Activated CD4-positive, alpha-beta T cell treated with anti-CD3 and anti-CD28 coated beads, Interleukin-10, Interleukin-2, amounts not matched to agents 100 ng/mL and 50 ng/mL, durations not matched to agents 16 hours and 8 hours (primary cell): ENCODE measurements at regions not wholly inside any gene's neighbourhood (a gene's known extent, or its start where the extent isn't known, plus 50 kb on each side); places are given as distances from the start of the nearest gene placed in this dataset.

ENCODE experiments used
- DNase-seq: peaks from one replicate; pipeline ENCODE4 v3.0.0-alpha.2; 2020

GRCh38 chr4:176443646-176444409 is 124.1 kb downstream of the SPCS3 start:
- no peak for DNase-seq

- no peak for DNase-seq
Observed at GRCh38 chr4:176444741-176445140, 125.0 kb downstream of the SPCS3 start.

DNA sequence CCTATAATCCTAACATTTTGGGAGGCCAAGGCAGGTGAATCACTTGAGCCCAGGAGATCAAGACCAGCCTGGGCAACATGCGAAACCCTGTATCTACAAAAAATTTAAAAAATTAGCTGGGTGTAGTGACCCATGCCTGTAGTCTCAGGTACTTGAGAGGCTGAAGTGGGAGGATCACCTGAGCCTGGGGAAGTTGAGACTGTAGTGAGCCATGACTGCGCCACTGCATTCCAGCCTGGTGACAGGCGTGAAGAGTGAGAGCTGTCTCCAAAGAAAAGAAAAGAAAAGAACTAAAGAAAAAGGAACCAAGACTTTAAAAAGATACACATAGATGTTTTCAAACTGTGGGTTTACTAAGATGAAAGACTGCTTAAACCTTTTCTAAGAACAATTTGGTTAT is 129.0 kb downstream of the SPCS3 start:
- DNase-seq: no peak

DNA sequence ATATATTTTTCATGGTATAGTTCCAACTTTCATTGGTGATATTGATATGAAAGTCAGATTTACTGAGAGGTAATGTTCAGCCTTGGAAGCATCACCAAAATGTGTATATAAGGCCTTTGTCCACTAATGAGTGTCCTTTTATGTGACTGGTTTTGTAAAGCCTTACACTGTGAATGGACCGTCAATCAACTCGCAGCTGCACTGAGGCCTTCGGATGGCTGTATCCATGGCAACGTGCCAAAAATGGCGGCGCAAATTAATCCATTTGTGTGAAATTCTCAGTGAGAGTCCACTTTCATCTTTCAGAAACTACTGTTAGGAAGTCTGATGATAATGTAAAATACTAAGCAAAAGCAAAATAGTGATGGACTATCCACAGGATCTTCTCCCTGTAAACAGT is 131.7 kb downstream of the SPCS3 start:
- no peak for DNase-seq

DNA sequence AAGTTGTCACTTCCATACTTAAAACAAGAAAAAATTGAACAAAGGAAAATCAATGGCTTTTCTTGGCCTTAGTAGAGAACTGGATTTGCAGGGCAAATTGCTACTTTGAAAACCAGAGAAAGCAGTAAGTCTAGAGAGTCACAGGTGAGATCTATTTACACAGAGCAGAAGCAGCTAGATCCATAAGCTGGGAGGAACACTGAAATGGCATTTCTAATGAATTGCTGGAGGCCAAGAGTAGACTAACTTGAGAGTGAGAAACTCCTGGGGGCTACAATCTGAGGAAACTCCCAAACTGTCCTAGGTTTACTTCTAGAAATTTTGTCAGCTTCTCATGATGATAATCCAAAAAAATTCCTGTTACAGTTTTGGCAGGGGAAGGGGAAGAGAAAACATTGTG is 133.3 kb downstream of the SPCS3 start:
- DNase-seq: no peak

- DNase-seq: no peak
Observed at GRCh38 chr4:176453658-176454057, 133.9 kb downstream of the SPCS3 start.

DNA sequence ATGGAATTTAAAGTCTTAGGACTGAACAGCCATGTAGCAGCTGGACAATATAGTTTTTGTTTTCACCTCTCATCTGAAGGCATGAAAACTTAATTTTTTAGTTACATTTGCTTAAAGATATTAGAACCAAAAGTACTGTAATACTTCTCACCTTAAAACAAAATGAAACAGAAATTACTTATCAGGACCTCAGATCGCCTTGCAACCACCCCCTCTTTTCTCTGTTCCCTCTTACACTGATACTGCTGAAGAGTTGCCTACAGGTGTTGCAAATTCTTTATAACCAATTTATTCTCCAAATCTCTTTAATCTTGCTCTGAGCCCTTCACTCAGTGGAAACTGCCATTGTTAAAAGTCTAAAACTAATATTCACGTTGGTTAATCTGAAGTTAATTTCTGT is 145.0 kb downstream of the SPCS3 start:
- no peak for DNase-seq

DNA sequence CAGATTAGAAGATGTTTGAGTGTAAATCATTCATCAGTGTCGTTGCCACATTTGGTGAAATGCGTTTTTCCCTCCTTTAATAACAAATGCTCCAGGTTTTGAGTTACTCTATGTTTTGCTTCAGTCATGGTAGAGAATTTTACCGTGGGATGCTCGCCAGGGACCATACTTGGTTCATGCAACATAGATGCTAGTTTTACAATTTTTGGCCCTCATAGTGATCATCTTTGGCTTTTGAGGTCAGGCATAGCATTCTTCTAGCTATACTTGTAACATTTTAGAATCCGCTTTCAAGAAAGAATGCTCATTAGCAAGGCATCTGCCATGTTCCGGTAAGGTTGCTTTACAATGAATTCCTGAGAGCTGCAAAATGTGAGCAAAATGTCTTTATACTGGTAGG is 147.2 kb downstream of the SPCS3 start:
- no peak for DNase-seq

DNA sequence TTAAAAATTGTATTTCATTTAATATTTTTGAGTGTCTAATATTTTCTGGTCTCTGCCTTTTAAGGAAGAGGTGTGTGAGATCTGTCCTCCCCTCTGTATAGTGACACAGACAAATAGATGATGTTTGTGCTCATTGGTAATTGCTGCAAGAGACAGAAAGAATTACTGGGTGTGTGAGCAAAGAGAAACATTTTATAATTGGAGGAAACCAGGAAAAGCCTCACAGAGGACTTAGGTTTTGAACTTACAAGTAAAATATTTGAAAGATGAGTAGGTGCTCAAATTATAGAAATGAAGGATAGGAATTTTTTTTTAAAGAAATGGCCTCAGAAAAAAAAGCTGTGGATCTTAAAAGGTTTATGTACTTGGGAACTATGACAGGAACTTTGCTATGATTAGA is 149.8 kb downstream of the SPCS3 start:
- no peak for DNase-seq

DNA sequence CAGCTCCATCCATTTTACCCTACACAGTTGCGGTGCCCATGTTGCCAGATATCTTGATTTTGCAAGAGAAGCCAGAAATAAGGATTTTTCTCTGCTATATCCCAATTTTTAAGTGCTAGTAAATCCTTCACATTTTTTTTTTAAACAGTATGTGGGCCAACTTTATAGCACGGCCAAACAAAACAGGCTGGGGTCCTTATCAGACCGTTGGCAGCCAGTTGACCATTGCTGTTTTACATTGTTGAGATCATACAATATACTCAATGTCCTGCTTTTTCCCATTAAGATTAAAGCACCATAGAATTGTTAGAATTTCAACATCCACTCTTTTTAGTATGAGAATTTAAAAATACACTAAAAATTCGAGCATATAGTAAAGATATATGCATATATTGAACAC is 150.9 kb downstream of the SPCS3 start:
- DNase-seq: no peak

DNA sequence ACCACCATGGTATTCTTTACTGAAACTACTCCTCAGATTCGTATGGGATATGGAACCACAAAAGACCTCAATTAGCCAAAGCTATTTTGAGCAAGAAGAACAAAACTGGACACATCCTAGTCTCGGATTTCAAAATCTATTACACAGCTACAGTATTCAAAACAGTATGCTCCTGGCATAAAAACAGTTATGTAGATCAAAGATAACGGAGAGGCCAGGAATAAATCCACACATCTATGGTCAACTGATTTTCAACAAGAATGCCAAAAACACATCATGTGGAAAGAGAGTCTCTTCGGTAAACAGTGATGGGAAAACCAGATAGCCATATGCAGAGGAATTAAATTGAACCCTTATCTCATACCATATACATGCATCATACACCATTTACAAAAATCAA is 155.3 kb downstream of the SPCS3 start:
- no peak for DNase-seq

GRCh38 chr4:176478076-176478475 is 158.3 kb downstream of the SPCS3 start:
- DNase-seq: no peak

DNA sequence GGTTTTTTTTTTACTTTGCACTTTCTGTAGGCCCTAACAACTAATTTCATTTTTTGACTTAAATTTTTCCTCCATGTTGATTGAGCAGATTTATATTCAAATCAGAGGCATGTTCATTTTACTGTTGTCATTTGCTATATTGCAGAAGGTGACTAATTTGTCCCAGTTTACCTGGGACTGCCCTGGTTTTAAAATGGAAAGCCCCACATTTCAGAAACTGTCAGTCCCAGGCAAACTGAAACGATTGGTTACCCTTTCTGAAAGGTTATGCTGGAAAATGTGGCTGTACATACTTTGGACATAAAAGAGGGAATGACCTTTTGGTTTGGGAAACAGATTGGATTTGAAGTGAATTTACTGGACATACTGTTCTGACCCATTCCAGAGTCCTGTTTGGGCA is 160.0 kb downstream of the SPCS3 start:
- DNase-seq: no peak

DNA sequence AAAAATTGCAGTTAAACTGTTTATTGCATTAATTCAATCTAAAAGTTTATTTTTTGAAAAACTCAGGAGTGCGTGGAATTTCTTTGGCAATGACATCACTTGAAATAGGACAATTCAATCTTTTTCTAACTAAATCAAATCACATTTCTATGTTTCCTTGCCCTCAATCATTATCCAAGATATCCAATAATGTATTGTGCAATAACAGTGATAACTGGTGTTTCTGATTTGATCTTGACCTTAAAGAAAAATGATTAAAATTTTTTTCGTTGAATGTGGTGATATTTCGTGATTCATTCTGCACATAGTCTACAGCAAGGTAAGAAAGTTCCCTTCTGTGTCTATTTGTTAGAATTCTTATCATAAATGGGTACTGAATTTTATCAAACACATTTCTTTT is 163.2 kb downstream of the SPCS3 start:
- DNase-seq: no peak

DNA sequence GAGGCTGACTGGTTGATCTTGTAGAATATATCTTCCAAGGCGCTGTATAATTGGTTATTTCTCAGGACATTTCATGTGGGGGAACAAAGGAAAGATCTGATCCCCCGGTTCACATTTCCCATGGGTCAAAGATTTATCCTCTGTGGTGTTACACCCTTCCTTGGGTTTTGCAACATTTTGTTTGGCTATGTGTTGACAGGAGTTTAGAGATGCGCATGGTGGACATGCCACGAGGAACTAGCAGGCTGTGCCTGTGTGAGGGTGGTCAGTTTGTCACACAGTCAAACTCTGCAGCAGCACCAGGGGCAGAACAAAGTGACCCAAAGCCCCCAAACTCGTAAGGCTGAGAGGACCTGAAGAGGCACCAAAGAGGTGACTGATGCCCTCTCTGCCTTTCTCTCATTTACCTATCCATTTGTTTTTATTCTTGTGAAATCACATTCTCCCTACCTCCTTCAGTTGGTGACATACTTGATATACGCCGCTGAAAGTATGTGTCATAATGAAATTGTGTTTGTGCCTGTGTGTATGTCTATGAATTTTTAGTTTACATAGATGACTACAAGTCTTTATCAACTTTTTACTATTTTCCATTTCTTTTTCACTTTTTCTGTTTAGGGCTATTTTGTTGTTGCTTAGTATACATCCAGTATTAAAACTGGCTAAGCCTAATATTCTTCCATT is 164.7 kb downstream of the SPCS3 start:
- DNase-seq: no peak

DNA sequence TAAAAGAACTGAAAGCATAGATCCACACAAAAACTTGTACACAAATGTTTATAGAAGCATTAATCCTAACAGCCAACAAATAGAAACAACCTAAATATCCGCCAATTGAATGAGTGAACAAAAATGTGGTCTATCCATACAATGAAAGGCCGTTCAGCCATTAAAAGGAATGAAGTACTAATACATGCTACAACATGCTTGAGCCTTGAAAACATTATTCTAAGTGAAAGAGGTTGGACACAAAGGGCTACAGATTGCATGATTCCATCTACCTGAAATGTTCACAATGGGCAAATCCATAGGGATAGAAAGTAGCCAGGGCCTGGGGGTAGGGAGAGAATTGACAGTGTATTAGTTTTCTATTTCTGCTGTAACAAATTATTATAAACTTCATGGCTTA is 169.2 kb downstream of the SPCS3 start:
- DNase-seq: no peak

- DNase-seq: peak; percentile 7
Observed at GRCh38 chr4:176492646-176493302, 173.0 kb downstream of the SPCS3 start.

GRCh38 chr4:176498617-176499256 is 179.0 kb downstream of the SPCS3 start:
- DNase-seq: no peak

GRCh38 chr4:176499518-176499917 is 179.8 kb downstream of the SPCS3 start:
- no peak for DNase-seq

- no peak for DNase-seq
Observed at GRCh38 chr4:176500894-176501293, 181.1 kb downstream of the SPCS3 start.

DNA sequence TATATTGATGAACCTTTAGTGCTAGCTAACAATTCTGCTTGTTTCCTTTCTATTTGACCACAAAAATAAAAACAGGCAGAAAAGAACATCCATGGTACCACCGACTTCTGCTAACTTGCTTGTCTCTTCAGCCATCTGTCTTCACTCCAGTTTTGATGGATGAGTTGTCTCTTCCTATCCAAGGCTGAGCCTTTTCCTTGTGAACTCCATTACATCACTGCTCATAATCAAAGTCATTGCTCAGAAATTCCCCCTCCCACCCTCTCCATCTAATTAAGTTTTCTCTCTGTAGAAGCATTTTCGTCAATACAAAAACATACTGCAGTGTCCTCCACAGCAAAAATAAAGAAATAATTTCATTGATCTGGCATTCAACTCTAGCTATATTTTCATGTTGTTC is 184.4 kb downstream of the SPCS3 start:
- DNase-seq: no peak

DNA sequence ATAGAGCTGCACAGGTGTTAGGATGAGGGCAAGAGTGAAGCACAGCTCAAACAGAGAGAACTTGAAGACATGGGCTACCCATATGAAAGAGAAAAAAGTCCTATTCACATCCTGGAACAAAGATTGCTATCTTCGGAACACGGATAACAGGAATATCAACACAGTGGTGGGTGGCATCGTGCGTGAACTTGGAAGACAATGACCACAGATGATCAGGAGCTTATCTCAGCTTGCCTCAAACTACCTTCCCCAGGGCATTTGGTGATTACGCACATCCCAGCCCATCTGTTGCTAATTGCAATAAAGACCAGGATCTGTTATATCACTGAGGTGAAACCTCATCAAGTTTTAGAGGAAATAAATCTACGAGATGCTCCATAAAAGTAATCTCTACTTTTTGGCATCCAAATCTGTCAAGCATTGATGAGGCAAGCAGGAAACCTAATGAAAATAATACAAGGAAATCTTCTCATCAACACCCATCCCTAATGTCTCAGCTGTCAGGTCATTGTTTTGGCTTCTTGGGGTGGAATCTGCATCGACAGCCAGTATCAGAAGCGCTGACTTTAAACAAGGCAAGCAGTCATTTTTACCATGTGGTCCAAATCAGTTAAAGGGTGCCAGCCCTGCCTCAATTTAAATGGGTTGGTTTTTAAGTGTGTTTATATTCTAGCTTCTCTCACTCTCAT is 188.2 kb downstream of the SPCS3 start:
- DNase-seq: no peak

GRCh38 chr4:176508780-176509331 is 189.1 kb downstream of the SPCS3 start:
- no peak for DNase-seq
